HG02852 (cell line): ENCODE measurements at regions not wholly inside any gene's neighbourhood (a gene's known extent, or its start where the extent isn't known, plus 50 kb on each side); places are given as distances from the start of the nearest gene placed in this dataset.

ENCODE experiments used
- ATAC-seq: cut with Tn5 transposase; IDR thresholded peaks from one replicate; pipeline ENCODE4 v1.9.1; 2021; ENCODE audit warnings: mild to moderate bottlenecking, moderate library complexity; ENCODE audit not compliant: unreplicated experiment

GRCh38 chr9:84575705-84576104, 93.8 kb upstream of the NTRK2 start:
- no peak for ATAC-seq

GRCh38 chr9:84583866-84584265, 85.7 kb upstream of the NTRK2 start:
- no peak for ATAC-seq

GRCh38 chr9:84586662-84587061, 82.9 kb upstream of the NTRK2 start:
- no peak for ATAC-seq

- no peak for ATAC-seq
Observed at GRCh38 chr9:84587153-84587552, 82.4 kb upstream of the NTRK2 start.

GRCh38 chr9:84589542-84589941, 80.0 kb upstream of the NTRK2 start:
- ATAC-seq: no peak

GRCh38 chr9:84590706-84591105, 78.8 kb upstream of the NTRK2 start:
- ATAC-seq: no peak

- ATAC-seq: no peak
Observed at GRCh38 chr9:84592918-84593317, 76.6 kb upstream of the NTRK2 start.

GRCh38 chr9:84593352-84593751, 76.2 kb upstream of the NTRK2 start:
- no peak for ATAC-seq

- peak; percentile 98 for ATAC-seq
Observed at GRCh38 chr9:84597131-84597530, 72.4 kb upstream of the NTRK2 start.

- no peak for ATAC-seq
Observed at GRCh38 chr9:84598921-84599636, 70.5 kb upstream of the NTRK2 start.

- ATAC-seq: no peak
Observed at GRCh38 chr9:84600739-84601138, 68.8 kb upstream of the NTRK2 start.

GRCh38 chr9:84604223-84604622, 65.3 kb upstream of the NTRK2 start:
- no peak for ATAC-seq

GRCh38 chr9:84609779-84610178, 59.8 kb upstream of the NTRK2 start:
- ATAC-seq: no peak

GRCh38 chr9:84613431-84613830, 56.1 kb upstream of the NTRK2 start:
- ATAC-seq: no peak

GRCh38 chr9:84615544-84615943, 54.0 kb upstream of the NTRK2 start:
- ATAC-seq: no peak

GRCh38 chr9:84617411-84618029, 52.0 kb upstream of the NTRK2 start:
- ATAC-seq: no peak
